NCI-H2081 treated with DMSO at 0.1 percent for 48 hours (cell line): ENCODE measurements at regions not wholly inside any gene's neighbourhood (a gene's known extent, or its start where the extent isn't known, plus 50 kb on each side); places are given as distances from the start of the nearest gene placed in this dataset.

Experiments
- DNase-seq: peaks from one replicate; lab custom pipeline; 2025; lab: John Stamatoyannopoulos, UW

GRCh38 chr2:9772035-9772998, 71.0 kb upstream of the TAF1B start:
- DNase-seq: no peak

- DNase-seq: no peak
Measured at GRCh38 chr2:9772999-9773902, 70.0 kb upstream of the TAF1B start.

- DNase-seq: no peak
Measured at GRCh38 chr2:9773903-9774239, 69.4 kb upstream of the TAF1B start.

GRCh38 chr2:9774266-9774665, 69.0 kb upstream of the TAF1B start:
- no peak for DNase-seq

GRCh38 chr2:9775351-9775750, 67.9 kb upstream of the TAF1B start:
- no peak for DNase-seq

- DNase-seq: no peak
Measured at GRCh38 chr2:9775999-9776712, 67.1 kb upstream of the TAF1B start.

GRCh38 chr2:9777081-9777480, 66.2 kb upstream of the TAF1B start:
- DNase-seq: no peak

- no peak for DNase-seq
Measured at GRCh38 chr2:9778012-9778411, 65.3 kb upstream of the TAF1B start.

- DNase-seq: no peak
Measured at GRCh38 chr2:9778471-9779316, 64.6 kb upstream of the TAF1B start.

- DNase-seq: no peak
Measured at GRCh38 chr2:9779596-9780264, 63.5 kb upstream of the TAF1B start.

GRCh38 chr2:9780368-9781130, 62.7 kb upstream of the TAF1B start:
- no peak for DNase-seq

GRCh38 chr2:9781252-9781651, 62.0 kb upstream of the TAF1B start:
- no peak for DNase-seq

- no peak for DNase-seq
Measured at GRCh38 chr2:9782197-9782719, 61.0 kb upstream of the TAF1B start.

GRCh38 chr2:9789371-9789770, 53.9 kb upstream of the TAF1B start:
- DNase-seq: no peak

GRCh38 chr2:9790702-9791225, 52.5 kb upstream of the TAF1B start:
- no peak for DNase-seq

GRCh38 chr2:9791711-9792110, 51.6 kb upstream of the TAF1B start:
- DNase-seq: no peak

- DNase-seq: no peak
Measured at GRCh38 chr2:9793156-9793917, 49.9 kb upstream of the TAF1B start.
